SJSA1 (cell line): ENCODE measurements at regions not wholly inside any gene's neighbourhood (a gene's known extent, or its start where the extent isn't known, plus 50 kb on each side); places are given as distances from the start of the nearest gene placed in this dataset.
"Not testable (repeated sequence)": the region's sequence is repeated elsewhere in the genome, so short reads cannot be mapped to it uniquely, and the experiment has no call there.

Experiments used
- DNase-seq, 2 experiments: peaks; one replicate each; pipeline ENCODE4 v3.0.0-alpha.2; 2015 to 2020; ENCODE audit warnings: low spot score in 2 of 2, low read depth in 1 of 2
- H3K27ac ChIP-seq: fragments of 250-450 bp; sonication (Bioruptor Pico); 2 replicates; pipeline ENCODE4 v1.5.1; 2020; ENCODE audit warnings: mild to moderate bottlenecking, moderate library complexity
- H3K27me3 ChIP-seq: fragments of 250-450 bp; sonication (Bioruptor Pico); replicated peaks from 2 replicates; pipeline ENCODE4 v1.5.1; 2020; ENCODE audit warnings: mild to moderate bottlenecking, moderate library complexity
- H3K36me3 ChIP-seq: fragments of 250-450 bp; sonication (Bioruptor Pico); 2 replicates; pipeline ENCODE4 v1.5.1; 2020; ENCODE audit warnings: mild to moderate bottlenecking
- H3K4me1 ChIP-seq: fragments of 250-450 bp; sonication (Bioruptor Pico); replicated peaks from 2 replicates; pipeline ENCODE4 v1.6.1; 2021; ENCODE audit warnings: mild to moderate bottlenecking
- H3K4me3 ChIP-seq: fragments of 250-450 bp; sonication (Bioruptor Pico); 2 replicates; pipeline ENCODE4 v1.5.1; 2020; ENCODE audit warnings: mild to moderate bottlenecking
- H3K9me3 ChIP-seq: fragments of 250-450 bp; sonication (Bioruptor Pico); replicated peaks from 2 replicates; pipeline ENCODE4 v1.5.1; 2020; ENCODE audit warnings: mild to moderate bottlenecking

GRCh38 chr12:75751769-75752471 is 240.5 kb upstream of the KRR1 start:
- Histone ChIP-seq H3K4me1 (peaks cover 29% of the 10 kb centered on the region), H3K27me3 (no peaks in the 10 kb centered on the region), H3K27ac (no peak overlapping the region), H3K4me3 (no peak overlapping the region), H3K9me3 (no peaks in the 10 kb centered on the region), H3K36me3 (no peaks in the 10 kb centered on the region)
- DNase-seq = no peak

- peak in 1 of 2 experiments; percentile 39 for DNase-seq
- peaks cover 32% of the 10 kb centered on the region for H3K4me1 ChIP-seq
- no peaks in the 10 kb centered on the region for H3K36me3 ChIP-seq
- no peak overlapping the region for H3K4me3 ChIP-seq
- H3K27me3 ChIP-seq = no peaks in the 10 kb centered on the region
- H3K9me3 ChIP-seq = no peaks in the 10 kb centered on the region
- peak overlapping the region; percentile 56 for H3K27ac ChIP-seq
Observed at GRCh38 chr12:75750716-75751306, 239.4 kb upstream of the KRR1 start.

GRCh38 chr12:75748990-75749389 is 237.6 kb upstream of the KRR1 start:
- not testable (repeated sequence) for DNase-seq, H3K27ac ChIP-seq, H3K9me3 ChIP-seq, H3K36me3 ChIP-seq, H3K27me3 ChIP-seq, H3K4me3 ChIP-seq
- peaks cover 26% of the 10 kb centered on the region for H3K4me1 ChIP-seq

- DNase-seq = no peak
Observed at GRCh38 chr12:75748136-75748535, 236.7 kb upstream of the KRR1 start.

GRCh38 chr12:75747572-75748021 is 236.2 kb upstream of the KRR1 start:
- Histone ChIP-seq H3K36me3 (no peaks in the 10 kb centered on the region), H3K27ac (no peak overlapping the region), H3K9me3 (no peaks in the 10 kb centered on the region), H3K27me3 (no peaks in the 10 kb centered on the region), H3K4me3 (no peak overlapping the region), H3K4me1 (peaks cover 26% of the 10 kb centered on the region)
- peak in 1 of 2 experiments; percentile 18 for DNase-seq

More at GRCh38 chr12:75748136-75748535, 236.7 kb upstream of the KRR1 start:
- Histone ChIP-seq H3K27me3 (no peaks in the 10 kb centered on the region), H3K27ac (no peak overlapping the region), H3K4me1 (peaks cover 26% of the 10 kb centered on the region), H3K36me3 (no peaks in the 10 kb centered on the region), H3K9me3 (no peaks in the 10 kb centered on the region), H3K4me3 (no peak overlapping the region)

- no peaks in the 10 kb centered on the region for H3K27me3 ChIP-seq
- H3K27ac ChIP-seq = no peak overlapping the region
- no peak for DNase-seq
- no peaks in the 10 kb centered on the region for H3K36me3 ChIP-seq
- H3K4me3 ChIP-seq = no peak overlapping the region
- H3K9me3 ChIP-seq = no peaks in the 10 kb centered on the region
- peaks cover 26% of the 10 kb centered on the region for H3K4me1 ChIP-seq
Observed at GRCh38 chr12:75746621-75747020, 235.2 kb upstream of the KRR1 start.

GRCh38 chr12:75744607-75745256 is 233.3 kb upstream of the KRR1 start:
- Histone ChIP-seq H3K4me1 (peaks cover 15% of the 10 kb centered on the region), H3K27ac (no peak overlapping the region)

GRCh38 chr12:75742961-75743360 is 231.6 kb upstream of the KRR1 start:
- H3K27ac ChIP-seq = no peak overlapping the region
- peaks cover 13% of the 10 kb centered on the region for H3K4me1 ChIP-seq
- no peak for DNase-seq
- no peaks in the 10 kb centered on the region for H3K27me3 ChIP-seq
- no peaks in the 10 kb centered on the region for H3K9me3 ChIP-seq
- no peaks in the 10 kb centered on the region for H3K36me3 ChIP-seq
- no peak overlapping the region for H3K4me3 ChIP-seq

More at GRCh38 chr12:75744607-75745256, 233.3 kb upstream of the KRR1 start:
- H3K27me3 ChIP-seq = no peaks in the 10 kb centered on the region
- no peak for DNase-seq
- H3K4me3 ChIP-seq = no peak overlapping the region
- no peaks in the 10 kb centered on the region for H3K36me3 ChIP-seq
- no peaks in the 10 kb centered on the region for H3K9me3 ChIP-seq

GRCh38 chr12:75742048-75742447 is 230.6 kb upstream of the KRR1 start:
- no peak overlapping the region for H3K4me3 ChIP-seq
- H3K9me3 ChIP-seq = no peaks in the 10 kb centered on the region
- H3K4me1 ChIP-seq = 0 out of 2 replicates have a peak, but pooled peaks cover 4% of the 10 kb centered on the region
- DNase-seq = no peak
- H3K36me3 ChIP-seq = no peaks in the 10 kb centered on the region
- no peaks in the 10 kb centered on the region for H3K27me3 ChIP-seq
- no peak overlapping the region for H3K27ac ChIP-seq

- DNase-seq = no peak
- Histone ChIP-seq H3K27me3 (no peaks in the 10 kb centered on the region), H3K4me3 (no peak overlapping the region), H3K27ac (no peak overlapping the region), H3K36me3 (no peaks in the 10 kb centered on the region), H3K4me1 (no peaks in the 10 kb centered on the region), H3K9me3 (no peaks in the 10 kb centered on the region)
Observed at GRCh38 chr12:75739912-75740311, 228.5 kb upstream of the KRR1 start.

- not testable (repeated sequence) for H3K4me3 ChIP-seq, H3K27me3 ChIP-seq, H3K9me3 ChIP-seq, H3K27ac ChIP-seq, H3K4me1 ChIP-seq, DNase-seq, H3K36me3 ChIP-seq
Observed at GRCh38 chr12:75739098-75739497, 227.7 kb upstream of the KRR1 start.

GRCh38 chr12:75738486-75738885 is 227.1 kb upstream of the KRR1 start:
- Histone ChIP-seq H3K36me3 (no peaks in the 10 kb centered on the region), H3K27me3 (no peaks in the 10 kb centered on the region), H3K4me3 (no peak overlapping the region), H3K9me3 (no peaks in the 10 kb centered on the region), H3K4me1 (no peaks in the 10 kb centered on the region), H3K27ac (no peak overlapping the region)
- DNase-seq = no peak

GRCh38 chr12:75735853-75736252 is 224.4 kb upstream of the KRR1 start:
- H3K4me3 ChIP-seq = no peak overlapping the region
- no peaks in the 10 kb centered on the region for H3K9me3 ChIP-seq
- no peak for DNase-seq
- no peak overlapping the region for H3K27ac ChIP-seq
- H3K27me3 ChIP-seq = no peaks in the 10 kb centered on the region
- no peaks in the 10 kb centered on the region for H3K4me1 ChIP-seq
- no peaks in the 10 kb centered on the region for H3K36me3 ChIP-seq

GRCh38 chr12:75728826-75729225 is 217.4 kb upstream of the KRR1 start:
- no peak overlapping the region for H3K4me3 ChIP-seq
- no peak for DNase-seq

More at GRCh38 chr12:75728826-75729225, 217.4 kb upstream of the KRR1 start:
- Histone ChIP-seq H3K27me3 (no peaks in the 10 kb centered on the region), H3K9me3 (no peaks in the 10 kb centered on the region), H3K27ac (no peak overlapping the region), H3K4me1 (peaks cover 23% of the 10 kb centered on the region), H3K36me3 (no peaks in the 10 kb centered on the region)
